ENCODE measurements at regions not wholly inside any gene's neighbourhood (a gene's known extent, or its start where the extent isn't known, plus 50 kb on each side); places are given as distances from the start of the nearest gene placed in this dataset.

GRCh38 chr7:16317406-16317805 is 103.9 kb downstream of the CRPPA start:
- no peak for TF ChIP-seq CTCF (IDR thresholded peaks at IDR 0.05)
- Mint-ChIP-seq H3K4me1 (ENCODE audit: low read depth) (no peaks in the 10 kb centered on the region), H3K36me3 (ENCODE audit: low read depth) (no peaks in the 10 kb centered on the region), H3K27ac (no peak overlapping the region), H3K4me3 (no peak overlapping the region), H3K9me3 (no peaks in the 10 kb centered on the region), H3K27me3 (no peaks in the 10 kb centered on the region)
- intact Hi-C loops (cut with micrococcal nuclease), result no loop called here
- DNase-seq (no peak), ATAC-seq (no peak)
- POLR2A ChIA-PET, result no interaction called here
- CTCF ChIA-PET, result no interaction called here

- TF ChIP-seq CTCF (IDR thresholded peaks at IDR 0.05), result no peak
- ChIA-PET POLR2A (no interaction called here), CTCF (no interaction called here)
- no peaks in the 10 kb centered on the region for H3K27me3 Mint-ChIP-seq
- no peak overlapping the region for H3K27ac Mint-ChIP-seq
- H3K36me3 Mint-ChIP-seq (ENCODE audit: low read depth), result no peaks in the 10 kb centered on the region
- H3K9me3 Mint-ChIP-seq, result no peaks in the 10 kb centered on the region
- DNase-seq (no peak), ATAC-seq (no peak)
- intact Hi-C loops (cut with micrococcal nuclease), result no loop called here
- H3K4me1 Mint-ChIP-seq (ENCODE audit: low read depth), result no peaks in the 10 kb centered on the region
- H3K4me3 Mint-ChIP-seq, result no peak overlapping the region
Observed at GRCh38 chr7:16315280-16315679, 106.1 kb downstream of the CRPPA start.

- ATAC-seq (no peak), DNase-seq (no peak)
- H3K9me3 Mint-ChIP-seq, result no peaks in the 10 kb centered on the region
- ChIA-PET CTCF (no interaction called here), POLR2A (no interaction called here)
- TF ChIP-seq CTCF (IDR thresholded peaks at IDR 0.05), result no peak
- H3K27ac Mint-ChIP-seq, result no peak overlapping the region
- no peaks in the 10 kb centered on the region for H3K4me1 Mint-ChIP-seq (ENCODE audit: low read depth)
- H3K27me3 Mint-ChIP-seq, result no peaks in the 10 kb centered on the region
- H3K4me3 Mint-ChIP-seq, result no peak overlapping the region
- no peaks in the 10 kb centered on the region for H3K36me3 Mint-ChIP-seq (ENCODE audit: low read depth)
- intact Hi-C loops (cut with micrococcal nuclease), result no loop called here
Observed at GRCh38 chr7:16309129-16309528, 112.2 kb downstream of the CRPPA start.

- Mint-ChIP-seq H3K27ac (no peak overlapping the region), H3K9me3 (no peaks in the 10 kb centered on the region), H3K4me3 (no peak overlapping the region), H3K27me3 (no peaks in the 10 kb centered on the region), H3K36me3 (ENCODE audit: low read depth) (no peaks in the 10 kb centered on the region), H3K4me1 (ENCODE audit: low read depth) (no peaks in the 10 kb centered on the region)
- POLR2A ChIA-PET, result no interaction called here
- TF ChIP-seq CTCF (IDR thresholded peaks at IDR 0.05), result no peak
- intact Hi-C loops (cut with micrococcal nuclease), result no loop called here
- DNase-seq (no peak), ATAC-seq (no peak)
- CTCF ChIA-PET, result no interaction called here
Observed at GRCh38 chr7:16301291-16301690, 120.0 kb downstream of the CRPPA start.

GRCh38 chr7:16300361-16300895 is 120.9 kb downstream of the CRPPA start:
- H3K4me3 Mint-ChIP-seq, result no peak overlapping the region
- CTCF ChIA-PET, result no interaction called here
- no peaks in the 10 kb centered on the region for H3K27me3 Mint-ChIP-seq
- no peaks in the 10 kb centered on the region for H3K36me3 Mint-ChIP-seq (ENCODE audit: low read depth)
- H3K9me3 Mint-ChIP-seq, result no peaks in the 10 kb centered on the region
- TF ChIP-seq CTCF (IDR thresholded peaks at IDR 0.05), result no peak
- POLR2A ChIA-PET, result no interaction called here
- no peak overlapping the region for H3K27ac Mint-ChIP-seq
- ATAC-seq, result no peak
- H3K4me1 Mint-ChIP-seq (ENCODE audit: low read depth), result no peaks in the 10 kb centered on the region
- DNase-seq, result no peak
- intact Hi-C loops (cut with micrococcal nuclease), result no loop called here
